Transverse colon (tissue), 4 donors: ENCODE measurements at regions not wholly inside any gene's neighbourhood (a gene's known extent, or its start where the extent isn't known, plus 50 kb on each side); places are given as distances from the start of the nearest gene placed in this dataset.

ENCODE experiments used
- EP300 ChIP-seq: sonication (generic); formaldehyde crosslinking; IDR thresholded peaks from one replicate; pipeline ENCODE4 v1.6.1; 2017; ENCODE audit warnings: antibody characterized with exemption, low read depth
- POLR2AphosphoS5 ChIP-seq, 3 donors: sonication (generic); formaldehyde crosslinking; IDR thresholded peaks; one replicate each; pipeline ENCODE4 v1.6.1; 2016; ENCODE audit warnings: antibody characterized with exemption in 3 of 3
- TF ChIP-seq, protein P1 (sequence below), 5 experiments: fragments of 200-600 bp in 3 of 5; fragments of 450-650 bp in 2 of 5; sonication (generic) in 3 of 5; IDR thresholded peaks; 1 replicate in 2 of 5; 2 replicates in 3 of 5; pipeline ENCODE4 v1.5.1; 2016 to 2017; ENCODE audit warnings: antibody characterized with exemption in 5 of 5, inconsistent platforms in 3 of 5, mild to moderate bottlenecking in 2 of 5, moderate library complexity in 1 of 5

DNA sequence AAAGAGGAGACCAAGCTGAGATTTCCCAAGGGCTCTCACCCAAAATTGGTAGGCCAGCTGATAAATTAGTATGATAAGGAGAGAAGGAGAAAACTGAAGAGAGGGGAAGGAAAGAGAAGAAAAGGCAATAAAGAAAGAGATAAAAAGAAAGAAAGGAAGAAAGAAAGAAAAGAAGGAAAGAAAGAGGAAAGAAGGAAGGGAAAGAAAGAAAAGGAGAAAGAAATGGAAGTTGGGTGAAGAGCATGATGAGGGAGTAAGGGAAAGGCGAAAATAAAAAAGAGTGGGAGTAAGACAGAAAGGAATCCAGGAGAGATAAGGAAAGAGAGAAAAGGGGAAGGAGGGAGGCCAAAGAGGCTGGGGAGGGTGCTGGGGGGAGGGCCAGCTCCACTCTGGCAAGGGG lies 95.4 kb downstream of the MRM1 start:
- TF ChIP-seq, protein P1, sequence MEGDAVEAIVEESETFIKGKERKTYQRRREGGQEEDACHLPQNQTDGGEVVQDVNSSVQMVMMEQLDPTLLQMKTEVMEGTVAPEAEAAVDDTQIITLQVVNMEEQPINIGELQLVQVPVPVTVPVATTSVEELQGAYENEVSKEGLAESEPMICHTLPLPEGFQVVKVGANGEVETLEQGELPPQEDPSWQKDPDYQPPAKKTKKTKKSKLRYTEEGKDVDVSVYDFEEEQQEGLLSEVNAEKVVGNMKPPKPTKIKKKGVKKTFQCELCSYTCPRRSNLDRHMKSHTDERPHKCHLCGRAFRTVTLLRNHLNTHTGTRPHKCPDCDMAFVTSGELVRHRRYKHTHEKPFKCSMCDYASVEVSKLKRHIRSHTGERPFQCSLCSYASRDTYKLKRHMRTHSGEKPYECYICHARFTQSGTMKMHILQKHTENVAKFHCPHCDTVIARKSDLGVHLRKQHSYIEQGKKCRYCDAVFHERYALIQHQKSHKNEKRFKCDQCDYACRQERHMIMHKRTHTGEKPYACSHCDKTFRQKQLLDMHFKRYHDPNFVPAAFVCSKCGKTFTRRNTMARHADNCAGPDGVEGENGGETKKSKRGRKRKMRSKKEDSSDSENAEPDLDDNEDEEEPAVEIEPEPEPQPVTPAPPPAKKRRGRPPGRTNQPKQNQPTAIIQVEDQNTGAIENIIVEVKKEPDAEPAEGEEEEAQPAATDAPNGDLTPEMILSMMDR (IDR thresholded peaks at IDR 0.05) = no peak
- TF ChIP-seq POLR2AphosphoS5 (IDR thresholded peaks at IDR 0.05) (no peak), EP300 (no peak)
